PC-9 (cell line): ENCODE measurements at regions not wholly inside any gene's neighbourhood (a gene's known extent, or its start where the extent isn't known, plus 50 kb on each side); places are given as distances from the start of the nearest gene placed in this dataset.

Experiments
- CTCF ChIP-seq: fragments of 200-600 bp; sonication (generic); conservative IDR thresholded peaks from 2 replicates; pipeline ENCODE4 v1.6.1; 2017; ENCODE audit warnings: mixed run types, antibody characterized with exemption, mild to moderate bottlenecking, moderate library complexity
- EZH2 ChIP-seq: fragments of 200-600 bp; sonication (generic); IDR thresholded peaks from 2 replicates; pipeline ENCODE4 v1.8.0; 2017; ENCODE audit warnings: antibody characterized with exemption, low read depth

DNA sequence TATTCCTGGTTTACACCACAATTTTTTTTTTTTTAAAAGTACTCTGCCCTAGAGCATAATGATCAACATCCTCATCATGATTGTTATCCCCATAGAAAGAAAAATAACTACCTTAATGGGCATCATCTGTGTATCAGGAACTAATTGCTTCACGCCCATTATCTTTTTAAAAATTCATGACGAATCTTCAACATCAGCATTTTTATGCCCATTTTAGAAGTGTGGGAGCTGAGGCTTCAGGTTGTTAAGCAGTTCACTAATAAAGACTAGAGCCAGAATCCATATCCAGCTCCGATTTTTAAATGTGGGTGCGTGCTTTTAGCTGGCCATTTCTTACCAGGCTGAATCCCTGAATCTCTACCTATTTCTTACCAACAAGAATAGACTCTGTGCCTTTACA, 92.9 kb upstream of the KCNA4 start:
- no peak for TF ChIP-seq CTCF
- no peak for TF ChIP-seq EZH2
